ENCODE measurements at regions not wholly inside any gene's neighbourhood (a gene's known extent, or its start where the extent isn't known, plus 50 kb on each side); places are given as distances from the start of the nearest gene placed in this dataset.

DNA sequence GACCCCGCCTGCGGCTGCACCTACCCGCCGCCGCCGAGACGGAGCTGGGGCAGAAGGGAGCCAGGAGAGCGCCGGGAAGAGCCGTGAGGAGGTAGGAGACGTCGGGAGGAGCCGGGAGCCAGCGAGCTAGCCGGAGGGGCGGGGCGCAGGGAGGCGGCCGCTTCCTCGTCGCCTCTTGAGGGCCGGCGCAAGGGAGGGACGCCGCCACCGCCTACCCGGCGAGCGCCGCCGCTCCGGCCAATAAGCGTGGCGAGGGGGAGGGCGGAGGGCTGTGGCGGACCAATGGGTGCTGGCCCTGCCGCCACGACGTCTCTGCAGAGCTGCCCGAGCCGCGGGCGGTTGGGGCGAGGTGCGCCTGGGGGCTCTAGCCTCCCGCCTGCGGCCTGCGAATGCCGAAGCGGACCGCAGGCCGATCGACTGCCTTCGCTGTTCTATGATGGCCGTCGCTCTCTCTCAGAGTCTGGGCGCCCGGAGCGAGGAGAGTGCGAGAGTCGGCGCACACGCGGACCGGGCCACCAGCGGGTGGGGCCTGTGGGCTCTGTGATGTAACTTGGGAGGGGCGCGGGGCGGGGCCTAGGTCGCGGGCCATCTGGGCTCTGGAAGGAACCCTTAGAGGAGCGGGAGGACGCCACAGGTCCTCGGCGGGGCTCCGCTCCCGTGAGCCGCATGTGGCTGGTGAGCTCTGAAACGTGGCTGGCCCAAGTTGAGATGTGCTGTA is 72.7 kb upstream of the MAP4 start:
- 0 out of 2 replicates have a peak, but pooled peaks have one; percentile 3 for TF ChIP-seq CTCF (conservative IDR thresholded peaks at IDR 0.05)
- no peak for TF ChIP-seq EZH2 (IDR thresholded peaks at IDR 0.05; ENCODE audit: low read depth)
